ENCODE measurements at regions not wholly inside any gene's neighbourhood (a gene's known extent, or its start where the extent isn't known, plus 50 kb on each side); places are given as distances from the start of the nearest gene placed in this dataset.

DNA sequence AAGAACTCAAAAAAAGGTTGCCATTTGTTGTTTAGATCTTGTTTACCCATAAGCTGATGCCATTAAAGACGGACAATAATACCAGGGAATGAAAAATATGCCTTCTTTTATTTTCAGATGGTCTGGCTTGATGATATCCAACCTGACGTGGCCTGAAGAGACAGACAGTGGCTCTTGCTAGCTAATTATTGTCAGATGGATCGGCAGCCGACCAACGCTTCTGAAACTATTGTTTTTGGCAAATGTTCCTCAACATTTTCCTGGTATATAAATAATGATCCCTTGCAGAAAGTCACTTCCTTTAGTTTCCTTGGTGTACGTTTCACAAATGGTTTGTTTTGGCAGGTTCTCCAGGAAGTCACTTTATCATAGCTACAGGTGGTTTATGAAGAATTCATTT is 290.9 kb upstream of the TSHZ2 start:
- no TSS peak for BruUV-seq (replicated peaks)
- Histone ChIP-seq H3K79me2 (ENCODE audit: low read depth) (no peaks in the 10 kb centered on the region), H3K36me3 (ENCODE audit: low read depth) (no peaks in the 10 kb centered on the region), H3K9me2 (ENCODE audit: insufficient read depth) (no peaks in the 10 kb centered on the region), H4K20me1 (ENCODE audit: insufficient read depth) (no peaks in the 10 kb centered on the region), H3K4me3 (no peak overlapping the region), H3K4me2 (no peak overlapping the region), H3K4me1 (replicated peaks; ENCODE audit: insufficient read depth) (no peaks in the 10 kb centered on the region), H3K27ac (no peak overlapping the region), H2AFZ (no peak overlapping the region), H3K27me3 (ENCODE audit: insufficient read depth, low read depth) (peaks cover 23% of the 10 kb centered on the region; the same call in 1 of the 2 replicates), H3K9me3 (ENCODE audit: insufficient read depth, low read depth) (no peaks in the 10 kb centered on the region), H3F3A (ENCODE audit: insufficient read depth, low read depth) (no peaks in the 10 kb centered on the region)
- ChIA-PET CTCF (no interaction called here), POLR2A (ENCODE audit: unreplicated experiment) (no interaction called here)
- intact Hi-C loops (cut with micrococcal nuclease; ENCODE audit: unreplicated experiment) = no loop called here
- DNase-seq = no peak
- TF ChIP-seq EZH2 (IDR thresholded peaks at IDR 0.05; ENCODE audit: low read depth) = no peak
- TF ChIP-seq CTCF (conservative IDR thresholded peaks at IDR 0.05) = no peak

DNA sequence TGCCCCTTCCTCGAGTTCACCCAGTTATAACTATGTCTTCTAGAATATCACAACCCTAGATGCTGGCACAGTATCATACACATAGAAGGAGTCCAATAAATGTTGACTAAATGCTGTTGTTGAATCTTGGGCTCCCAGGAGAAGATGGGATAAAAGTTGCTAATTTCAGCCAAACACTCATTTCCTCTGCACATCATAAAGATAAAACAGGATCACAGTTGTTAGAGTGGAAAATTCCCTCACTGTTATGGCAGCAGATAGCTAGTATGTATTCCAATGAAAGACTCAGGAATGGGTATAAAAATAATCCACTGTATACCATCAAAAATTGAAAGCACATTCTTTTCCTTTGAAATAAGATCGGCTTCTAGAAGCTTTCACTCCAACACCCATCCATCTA is 294.9 kb upstream of the TSHZ2 start:
- H3F3A ChIP-seq (ENCODE audit: insufficient read depth, low read depth) = no peaks in the 10 kb centered on the region
- no peaks in the 10 kb centered on the region for H3K79me2 ChIP-seq (ENCODE audit: low read depth)
- no peaks in the 10 kb centered on the region for H3K4me1 ChIP-seq (replicated peaks; ENCODE audit: insufficient read depth)
- POLR2A ChIA-PET (ENCODE audit: unreplicated experiment) = no interaction called here
- BruUV-seq (replicated peaks) = no TSS peak
- no peaks in the 10 kb centered on the region for H4K20me1 ChIP-seq (ENCODE audit: insufficient read depth)
- H2AFZ ChIP-seq = no peak overlapping the region
- intact Hi-C loops (cut with micrococcal nuclease; ENCODE audit: unreplicated experiment) = no loop called here
- TF ChIP-seq CTCF (conservative IDR thresholded peaks at IDR 0.05) (no peak), EZH2 (IDR thresholded peaks at IDR 0.05; ENCODE audit: low read depth) (no peak)
- H3K36me3 ChIP-seq (ENCODE audit: low read depth) = no peaks in the 10 kb centered on the region
- CTCF ChIA-PET = no interaction called here
- H3K9me3 ChIP-seq (ENCODE audit: insufficient read depth, low read depth) = no peaks in the 10 kb centered on the region
- peaks cover 5% of the 10 kb centered on the region; the same call in 1 of the 2 replicates for H3K27me3 ChIP-seq (ENCODE audit: insufficient read depth, low read depth)
- no peaks in the 10 kb centered on the region for H3K9me2 ChIP-seq (ENCODE audit: insufficient read depth)
- H3K27ac ChIP-seq = no peak overlapping the region
- no peak for DNase-seq
- H3K4me3 ChIP-seq = no peak overlapping the region
- H3K4me2 ChIP-seq = no peak overlapping the region

DNA sequence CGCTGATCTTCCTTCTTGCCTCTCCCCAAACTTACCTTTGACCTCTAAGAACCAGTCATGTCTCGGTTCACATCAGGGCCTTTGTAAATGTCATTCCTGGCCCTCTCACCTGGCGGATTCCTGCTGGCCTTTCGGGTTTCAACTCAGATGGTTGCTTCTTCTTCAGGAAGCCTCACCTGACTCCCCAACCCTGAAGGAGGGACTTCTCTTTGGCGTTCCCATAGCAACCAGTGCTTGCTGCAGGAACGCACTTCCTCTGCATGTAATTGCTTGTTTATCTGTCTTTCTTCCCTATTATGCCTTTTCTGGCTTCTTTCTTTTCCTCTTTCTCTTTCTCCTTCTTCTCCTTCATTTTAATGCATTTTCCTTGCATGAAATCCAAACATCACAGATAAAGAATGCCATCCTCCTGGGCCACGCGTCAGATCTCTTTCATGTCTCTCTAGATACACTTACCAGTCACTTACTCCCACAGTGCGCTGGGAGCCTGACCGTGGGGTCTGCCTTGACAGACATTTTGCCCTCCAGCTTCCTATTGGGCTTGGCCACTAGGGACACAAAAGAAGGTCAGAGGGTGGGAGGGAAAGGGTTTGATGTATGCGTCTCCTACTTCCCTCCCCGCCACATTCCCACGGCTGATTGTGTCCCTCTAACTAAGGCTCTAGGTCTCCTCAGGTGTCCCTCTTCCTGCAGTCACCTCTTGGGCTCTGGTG is 295.7 kb upstream of the TSHZ2 start:
- POLR2A ChIA-PET (ENCODE audit: unreplicated experiment) = no interaction called here
- CTCF ChIA-PET = no interaction called here
- intact Hi-C loops (cut with micrococcal nuclease; ENCODE audit: unreplicated experiment) = no loop called here
- H2AFZ ChIP-seq = no peak overlapping the region
- no peaks in the 10 kb centered on the region for H3K9me3 ChIP-seq (ENCODE audit: insufficient read depth, low read depth)
- H3K36me3 ChIP-seq (ENCODE audit: low read depth) = no peaks in the 10 kb centered on the region
- no peak for DNase-seq
- no peaks in the 10 kb centered on the region for H3K79me2 ChIP-seq (ENCODE audit: low read depth)
- no peak overlapping the region for H3K4me3 ChIP-seq
- H3K9me2 ChIP-seq (ENCODE audit: insufficient read depth) = no peaks in the 10 kb centered on the region
- BruUV-seq (replicated peaks) = no TSS peak
- no peak overlapping the region for H3K27ac ChIP-seq
- no peaks in the 10 kb centered on the region for H3F3A ChIP-seq (ENCODE audit: insufficient read depth, low read depth)
- no peaks in the 10 kb centered on the region for H4K20me1 ChIP-seq (ENCODE audit: insufficient read depth)
- TF ChIP-seq EZH2 (IDR thresholded peaks at IDR 0.05; ENCODE audit: low read depth) = no peak
- no peak for TF ChIP-seq CTCF (conservative IDR thresholded peaks at IDR 0.05)
- H3K4me1 ChIP-seq (replicated peaks; ENCODE audit: insufficient read depth) = no peaks in the 10 kb centered on the region
- no peak overlapping the region for H3K4me2 ChIP-seq
- H3K27me3 ChIP-seq (ENCODE audit: insufficient read depth, low read depth) = peaks cover 5% of the 10 kb centered on the region; the same call in 1 of the 2 replicates

All from PC-9 (cell line).